H1 (cell line): ENCODE measurements at regions not wholly inside any gene's neighbourhood (a gene's known extent, or its start where the extent isn't known, plus 50 kb on each side); places are given as distances from the start of the nearest gene placed in this dataset.

Experiments
- CTCF ChIA-PET: fragments of 300-600 bp; sonication (Branson Sonifier 250); formaldehyde crosslinking; loops from one replicate; lab custom pipeline; 2021; ENCODE audit not compliant: partially characterized antibody; lab: Charles Lee
- POLR2A ChIA-PET: fragments of 300-600 bp; sonication (Branson Sonifier 250); formaldehyde crosslinking; loops from one replicate; lab custom pipeline; 2021; ENCODE audit warnings: inconsistent platforms; ENCODE audit not compliant: partially characterized antibody; lab: Charles Lee
- DNase-seq, 2 experiments: peaks; one replicate each; pipeline versions ENCODE4 v3.0.0 to v3.0.0-alpha.2; 2010 to 2022; ENCODE audit warnings: low spot score in 2 of 2, low read depth in 1 of 2, mixed read lengths in 1 of 2
- FAIRE-seq: peaks from 2 replicates; lab custom pipeline; 2011; peaks lifted over from hg19 to GRCh38; lab: Jason Lieb, UNC
- H2AFZ ChIP-seq: 2 replicates; pipeline ENCODE4 v1.8.1; 2012; ENCODE audit warnings: low read length, inconsistent platforms
- H2AK5ac ChIP-seq: 2 replicates; pipeline ENCODE4 v1.6.1; 2013; ENCODE audit warnings: low read depth, low read length
- H2BK120ac ChIP-seq: replicated peaks from 2 replicates; pipeline ENCODE3; 2013; ENCODE audit warnings: low read depth, low read length, inconsistent platforms
- H2BK12ac ChIP-seq: 2 replicates; pipeline ENCODE4 v1.6.1; 2013; ENCODE audit warnings: low read depth, low read length
- H2BK15ac ChIP-seq: 2 replicates; pipeline ENCODE4 v1.6.1; 2013; ENCODE audit warnings: low read length
- H2BK20ac ChIP-seq: 2 replicates; pipeline ENCODE4 v1.6.1; 2013; ENCODE audit warnings: low read length
- H2BK5ac ChIP-seq: 2 replicates; pipeline ENCODE4 v1.6.1; 2013; ENCODE audit warnings: low read depth, low read length
- H3K14ac ChIP-seq: 2 replicates; pipeline ENCODE4 v1.6.1; 2013; ENCODE audit warnings: inconsistent platforms; ENCODE audit not compliant: insufficient read length
- H3K18ac ChIP-seq: 2 replicates; pipeline ENCODE4 v1.6.1; 2013; ENCODE audit warnings: low read length; ENCODE audit errors: extremely low read depth
- H3K23ac ChIP-seq: 2 replicates; pipeline ENCODE4 v1.6.1; 2013; ENCODE audit warnings: inconsistent platforms; ENCODE audit not compliant: insufficient read length
- H3K23me2 ChIP-seq: 2 replicates; pipeline ENCODE4 v1.6.1; 2013; ENCODE audit warnings: low read depth, low read length
- H3K27ac ChIP-seq: 2 replicates; pipeline ENCODE4 v1.6.1; 2011; ENCODE audit warnings: low read depth, low read length, inconsistent platforms
- H3K27me3 ChIP-seq, 4 experiments: replicated peaks in 1 of 4; 1 replicate in 1 of 4; 2 replicates in 3 of 4; pipeline versions ENCODE4 v1.6.1 to v1.8.1; 2011 to 2013; ENCODE audit warnings: low read length in 3 of 4, mild to moderate bottlenecking in 3 of 4, inconsistent platforms in 2 of 4, mixed read lengths in 2 of 4, moderate library complexity in 1 of 4; ENCODE audit not compliant: control insufficient read depth in 3 of 4, insufficient read depth in 3 of 4; ENCODE audit errors: extremely low read depth in 1 of 4
- H3K36me3 ChIP-seq, 4 experiments: 2 replicates each; pipeline versions ENCODE4 v1.6.1 to v1.8.1; 2011 to 2013; ENCODE audit warnings: mild to moderate bottlenecking in 4 of 4, low read length in 3 of 4, moderate library complexity in 2 of 4, control low read depth in 1 of 4, inconsistent platforms in 1 of 4; ENCODE audit not compliant: insufficient read depth in 4 of 4, control insufficient read depth in 2 of 4
- H3K4ac ChIP-seq: replicated peaks from 2 replicates; pipeline ENCODE3; 2013; ENCODE audit warnings: low read length, low read depth, mixed read lengths, inconsistent platforms; ENCODE audit not compliant: insufficient read length
- H3K4me1 ChIP-seq, 4 experiments: replicated peaks in 1 of 4; 1 replicate in 1 of 4; 2 replicates in 3 of 4; pipeline versions ENCODE4 v1.6.1 to v1.8.1; 2011 to 2013; ENCODE audit warnings: low read length in 3 of 4, inconsistent platforms in 2 of 4, mixed read lengths in 1 of 4; ENCODE audit not compliant: insufficient read depth in 4 of 4, control insufficient read depth in 3 of 4
- H3K4me2 ChIP-seq, 2 experiments: 2 replicates each; pipeline versions ENCODE4 v1.6.1 to v1.8.1; 2011 to 2013; ENCODE audit warnings: low read depth in 2 of 2, low read length in 2 of 2, control low read depth in 1 of 2, inconsistent platforms in 1 of 2, mild to moderate bottlenecking in 1 of 2; ENCODE audit not compliant: insufficient read depth in 1 of 2
- H3K4me3 ChIP-seq, 4 experiments: fragments of 200-600, 300-600 bp in 1 of 4; sonication (generic), shearing (Covaris generic), sonication (Bioruptor Twin) in 1 of 4; 2 replicates each; pipeline versions ENCODE4 v1.5.1 to v1.8.1; 2011 to 2016; ENCODE audit warnings: low read length in 4 of 4, low read depth in 3 of 4, control low read depth in 2 of 4, inconsistent platforms in 2 of 4, mild to moderate bottlenecking in 2 of 4, mixed read lengths in 1 of 4, moderate library complexity in 1 of 4; ENCODE audit not compliant: insufficient read depth in 2 of 4; ENCODE audit errors: extremely low read depth in 1 of 4
- H3K56ac ChIP-seq: replicated peaks from 2 replicates; pipeline ENCODE3; 2013; ENCODE audit warnings: low read depth, mild to moderate bottlenecking, mixed read lengths, low read length, inconsistent platforms; ENCODE audit not compliant: insufficient read length
- H3K79me1 ChIP-seq: 2 replicates; pipeline ENCODE4 v1.6.1; 2013; ENCODE audit warnings: low read depth, low read length, control low read depth
- H3K79me2 ChIP-seq, 2 experiments: 2 replicates each; pipeline versions ENCODE4 v1.6.1 to v1.8.1; 2012 to 2013; ENCODE audit warnings: low read length in 2 of 2, mild to moderate bottlenecking in 2 of 2, inconsistent platforms in 1 of 2; ENCODE audit not compliant: insufficient read depth in 2 of 2, control insufficient read depth in 1 of 2
- H3K9ac ChIP-seq, 4 experiments: replicated peaks in 1 of 4; 1 replicate in 1 of 4; 2 replicates in 3 of 4; pipeline versions ENCODE4 v1.6.1 to v1.8.1; 2011 to 2013; ENCODE audit warnings: low read depth in 3 of 4, low read length in 3 of 4, control low read depth in 2 of 4, mild to moderate bottlenecking in 2 of 4, moderate library complexity in 2 of 4, inconsistent platforms in 1 of 4; ENCODE audit errors: extremely low read depth in 1 of 4
- H3K9me3 ChIP-seq, 2 experiments: 2 replicates each; pipeline versions ENCODE4 v1.6.1 to v1.8.1; 2012 to 2013; ENCODE audit warnings: mild to moderate bottlenecking in 2 of 2, moderate library complexity in 2 of 2, control low read depth in 1 of 2, inconsistent platforms in 1 of 2, low read depth in 1 of 2, low read length in 1 of 2, mixed read lengths in 1 of 2; ENCODE audit not compliant: insufficient read depth in 2 of 2
- H4K20me1 ChIP-seq, 2 experiments: replicated peaks in 1 of 2; 2 replicates each; pipeline versions ENCODE3 to v1.8.1; 2011 to 2013; ENCODE audit warnings: inconsistent platforms in 2 of 2, low read length in 2 of 2, mild to moderate bottlenecking in 1 of 2; ENCODE audit not compliant: insufficient read depth in 2 of 2, control insufficient read depth in 1 of 2
- H4K5ac ChIP-seq: 2 replicates; pipeline ENCODE4 v1.6.1; 2013; ENCODE audit warnings: low read length, low read depth, mixed read lengths, inconsistent platforms; ENCODE audit not compliant: insufficient read length
- H4K8ac ChIP-seq: 2 replicates; pipeline ENCODE4 v1.8.0; 2013; ENCODE audit warnings: mild to moderate bottlenecking, moderate library complexity, low read length, inconsistent platforms; ENCODE audit not compliant: insufficient read depth; ENCODE audit errors: extremely low read depth
- H4K91ac ChIP-seq: replicated peaks from 2 replicates; pipeline ENCODE3; 2013; ENCODE audit warnings: low read length, mixed read lengths, inconsistent platforms; ENCODE audit not compliant: insufficient read length
- ASH2L ChIP-seq: fragments of 200-600, 300-600 bp; sonication (generic); IDR thresholded peaks from one replicate; pipeline ENCODE4 v1.7.1; 2017; ENCODE audit warnings: low read length
- CREB1 ChIP-seq: IDR thresholded peaks from 2 replicates; pipeline ENCODE4 v1.6.1; 2012; ENCODE audit warnings: inconsistent platforms
- CTBP2 ChIP-seq: IDR thresholded peaks from 2 replicates; pipeline ENCODE4 v1.7.0; 2011; ENCODE audit warnings: borderline replicate concordance, mild to moderate bottlenecking, moderate library complexity, mixed read lengths, low read length; ENCODE audit not compliant: insufficient read depth, insufficient read length
- CTCF ChIP-seq, 3 experiments: IDR thresholded peaks; 1 replicate in 2 of 3; 2 replicates in 1 of 3; pipeline versions ENCODE4 v1.5.1 to v1.6.1; 2011; ENCODE audit warnings: low read length in 3 of 3, mild to moderate bottlenecking in 3 of 3, inconsistent platforms in 2 of 3, low read depth in 1 of 3, moderate library complexity in 1 of 3; ENCODE audit not compliant: insufficient read depth in 1 of 3; ENCODE audit errors: control extremely low read depth in 1 of 3
- EGR1 ChIP-seq: IDR thresholded peaks from 2 replicates; pipeline ENCODE4 v1.6.1; 2011; ENCODE audit warnings: low read depth, low read length, borderline replicate concordance
- HDAC2 ChIP-seq, 2 experiments: fragments of 300-600 bp in 1 of 2; sonication (generic) in 1 of 2; IDR thresholded peaks; 2 replicates each; pipeline ENCODE4 v1.6.1; 2011 to 2012; ENCODE audit warnings: low read depth in 2 of 2, low read length in 2 of 2, mild to moderate bottlenecking in 2 of 2, moderate library complexity in 2 of 2, borderline replicate concordance in 1 of 2, inconsistent platforms in 1 of 2
- HDAC6 ChIP-seq: IDR thresholded peaks from one replicate; pipeline ENCODE4 v1.7.1; 2012; ENCODE audit warnings: low read depth, mild to moderate bottlenecking, inconsistent platforms, low read length, moderate library complexity
- JUND ChIP-seq: IDR thresholded peaks from 2 replicates; pipeline ENCODE4 v1.6.1; 2011; ENCODE audit warnings: mild to moderate bottlenecking, improper control_type of control experiment, low read length
- NANOG ChIP-seq: IDR thresholded peaks from 2 replicates; pipeline ENCODE4 v1.6.1; 2011; ENCODE audit warnings: low read length, low read depth, mild to moderate bottlenecking, inconsistent platforms; ENCODE audit not compliant: insufficient read depth, poor library complexity, severe bottlenecking
- POU5F1 ChIP-seq: IDR thresholded peaks from 2 replicates; pipeline ENCODE4 v1.6.1; 2011; ENCODE audit warnings: low read depth, mild to moderate bottlenecking, low read length, moderate library complexity
- RBBP5 ChIP-seq: IDR thresholded peaks from 2 replicates; pipeline ENCODE4 v1.7.1; 2012; ENCODE audit warnings: low read depth, mild to moderate bottlenecking, inconsistent platforms, low read length, moderate library complexity, borderline replicate concordance
- SP1 ChIP-seq: IDR thresholded peaks from 2 replicates; pipeline ENCODE4 v1.6.1; 2011; ENCODE audit warnings: low read depth, low read length
- TEAD4 ChIP-seq: IDR thresholded peaks from 2 replicates; pipeline ENCODE4 v1.6.1; 2012; ENCODE audit warnings: low read depth, low read length, inconsistent platforms, mixed read lengths
- WGBS, 2 experiments: shearing (Covaris generic) in 1 of 2; methylation state at CpG; one replicate each; pipeline versions ENCODE4 v1.1.6 to v1.1.7; 2013 to 2015; ENCODE audit warnings: low lambda C conversion rate in 2 of 2, mixed read lengths in 2 of 2, inconsistent platforms in 1 of 2, low coverage in 1 of 2, missing lambda C conversion rate in 1 of 2; ENCODE audit not compliant: insufficient replicate concordance in 2 of 2, insufficient coverage in 1 of 2, insufficient read length in 1 of 2; ENCODE audit errors: extremely low coverage in 1 of 2, missing lambda C conversion rate in 1 of 2; 5-methylcytosine and 5-hydroxymethylcytosine counted together

- H3K36me3 ChIP-seq: no peaks in the 10 kb centered on the region; a peak in 1 of 8 replicates
- POLR2A ChIA-PET: no interaction called here
- H4K8ac ChIP-seq: no peak overlapping the region
- H3K18ac ChIP-seq: no peak overlapping the region
- H4K5ac ChIP-seq: no peak overlapping the region
- no peaks in the 10 kb centered on the region for H4K20me1 ChIP-seq
- no peak overlapping the region for H3K4me2 ChIP-seq
- H3K9me3 ChIP-seq: peaks cover 17 to 21% of the 10 kb centered on the region in 2 experiments
- no peaks in the 10 kb centered on the region for H3K79me2 ChIP-seq
- H3K27me3 ChIP-seq: no peaks in the 10 kb centered on the region
- no peak overlapping the region for H3K14ac ChIP-seq
- 87% methylated on average over 2 of the region's 2 CpGs; no CpG with 5 or more reads in 1 of the 2 experiments for WGBS, 2 experiments
- no peaks in the 10 kb centered on the region for H3K4me1 ChIP-seq
- H3K23ac ChIP-seq: no peak overlapping the region
- no peak for DNase-seq
- H2BK120ac ChIP-seq: no peak overlapping the region
- CTCF ChIA-PET: no interaction called here
- no peak overlapping the region for H2AFZ ChIP-seq
- no peak overlapping the region for H3K9ac ChIP-seq
- H2BK5ac ChIP-seq: no peak overlapping the region
- H3K56ac ChIP-seq: no peak overlapping the region
- H2BK20ac ChIP-seq: no peak overlapping the region
- no peaks in the 10 kb centered on the region for H3K23me2 ChIP-seq
- no peak overlapping the region for H3K27ac ChIP-seq
- FAIRE-seq: no peak
- H3K4ac ChIP-seq: no peak overlapping the region
- no peak overlapping the region for H4K91ac ChIP-seq
- peak overlapping the region in 1 of 4 experiments; percentile 11; a peak in 1 of 8 replicates for H3K4me3 ChIP-seq
- H2AK5ac ChIP-seq: no peak overlapping the region
- no peak overlapping the region for H2BK15ac ChIP-seq
- H3K79me1 ChIP-seq: no peaks in the 10 kb centered on the region
- no peak overlapping the region for H2BK12ac ChIP-seq
- TF ChIP-seq HDAC2 (IDR thresholded peaks at IDR 0.05; ENCODE audit: borderline replicate concordance in 1 of 2, low read depth in 2 of 2, low read length in 2 of 2) (no peak), CREB1 (no peak), NANOG (no peak), SP1 (no peak), TEAD4 (no peak), JUND (no peak), CTCF (IDR thresholded peaks at IDR 0.05; ENCODE audit: control extremely low read depth in 1 of 3, insufficient read depth in 1 of 3, low read depth in 1 of 3, low read length in 3 of 3) (no peak), RBBP5 (no peak), HDAC6 (no peak), EGR1 (no peak), ASH2L (no peak), POU5F1 (no peak), CTBP2 (no peak)
Measured at GRCh38 chr7:24082826-24083225, 201.2 kb upstream of the NPY start.
